ENCODE measurements at regions not wholly inside any gene's neighbourhood (a gene's known extent, or its start where the extent isn't known, plus 50 kb on each side); places are given as distances from the start of the nearest gene placed in this dataset.

DNA sequence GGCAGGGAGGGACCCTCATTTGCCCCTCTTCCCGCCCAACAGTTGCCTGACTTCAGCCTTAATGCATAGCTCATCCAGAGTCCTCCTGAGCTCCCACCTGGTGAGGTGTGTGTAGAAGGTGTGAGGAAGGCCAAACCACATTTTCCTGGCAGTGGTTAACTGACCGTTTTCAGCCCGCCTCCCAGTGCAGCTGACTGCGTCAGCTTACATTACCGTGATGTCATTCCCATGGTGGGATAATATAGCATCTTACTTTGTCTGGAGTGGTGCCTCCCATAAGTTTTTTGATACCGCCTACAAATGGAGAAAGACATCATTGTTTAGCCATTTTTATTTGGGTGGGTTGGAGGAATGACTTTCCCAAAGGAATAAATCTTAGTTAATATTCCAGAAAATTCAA is 151.9 kb downstream of the C9orf152 start:
- no peak overlapping the region for H3K27ac ChIP-seq (ENCODE audit: low read depth in 1 of 2, low read length in 1 of 2)
- DNase-seq (no peak), ATAC-seq (ENCODE audit: insufficient read depth, low FRiP score) (no peak)
- H3K9ac ChIP-seq (ENCODE audit: insufficient read depth in 1 of 2, low read length in 2 of 2), result no peak overlapping the region
- no peak for TF ChIP-seq CTCF (IDR thresholded peaks at IDR 0.05; ENCODE audit: control extremely low read depth, extremely low read depth)
- peaks cover 0 to 3% (median 1%) of the 10 kb centered on the region in 4 donors for H3K36me3 ChIP-seq (ENCODE audit: control insufficient read depth in 4 of 4, insufficient read depth in 4 of 4, low read length in 4 of 4)
- WGBS, 2 donors, result 78 to 87% methylated on average over 6 of the region's 6 CpGs
- peaks cover under 1 to 21% (median 6%) of the 10 kb centered on the region in 5 donors for H3K4me1 ChIP-seq (ENCODE audit: control insufficient read depth in 5 of 5, insufficient read depth in 5 of 5, low read length in 5 of 5)
- no peaks in the 10 kb centered on the region for H3K27me3 ChIP-seq (ENCODE audit: control insufficient read depth in 3 of 3, insufficient read depth in 3 of 3, low read length in 2 of 3)
- no peak overlapping the region for H3K4me3 ChIP-seq
- H3K9me3 ChIP-seq (ENCODE audit: control insufficient read depth in 4 of 4, insufficient read depth in 3 of 4, low read length in 3 of 4), result no peaks in the 10 kb centered on the region

DNA sequence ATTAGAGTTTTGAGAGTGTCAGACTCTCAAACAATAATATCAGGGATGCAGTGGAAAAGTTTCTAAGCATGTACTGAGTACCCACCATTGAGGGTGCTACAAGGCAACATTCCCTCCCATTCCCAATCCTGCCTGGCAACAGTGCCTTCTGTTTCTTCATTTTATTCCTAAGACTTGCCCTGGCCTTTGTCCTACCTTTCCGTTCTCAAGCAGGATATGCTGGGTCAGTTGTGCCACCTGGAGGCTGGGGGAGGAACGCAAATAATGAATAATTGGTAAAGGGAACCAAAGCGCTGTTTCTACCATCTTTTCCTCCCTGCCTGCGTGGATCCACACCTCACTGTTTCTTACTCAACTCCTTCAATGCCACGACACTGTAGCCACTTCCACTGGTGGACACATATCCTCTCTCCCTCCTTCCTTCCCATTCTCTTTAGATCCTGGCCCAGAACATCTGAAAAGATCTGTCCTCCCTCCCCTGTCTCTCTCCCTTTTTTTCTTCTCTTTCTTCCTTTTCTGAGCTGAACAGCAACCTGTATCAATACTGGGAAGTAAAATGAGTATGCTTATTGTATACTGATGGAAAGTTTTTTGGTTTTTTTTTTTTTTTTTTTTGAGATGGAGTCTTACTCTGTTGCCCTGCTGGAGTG is 149.5 kb downstream of the C9orf152 start:
- H3K9me3 ChIP-seq (ENCODE audit: control insufficient read depth in 4 of 4, insufficient read depth in 3 of 4, low read length in 3 of 4), result peaks cover 0 to 2% (median 0%) of the 10 kb centered on the region in 4 donors
- peak; percentile 29 to 53 (median 48) for DNase-seq
- H3K9ac ChIP-seq (ENCODE audit: insufficient read depth in 1 of 2, low read length in 2 of 2), result no peak overlapping the region
- 20 to 34% methylated on average over 5 of the region's 5 CpGs for WGBS, 2 donors
- peak; percentile 52 for TF ChIP-seq CTCF (IDR thresholded peaks at IDR 0.05; ENCODE audit: control extremely low read depth, extremely low read depth)
- H3K4me3 ChIP-seq, result no peak overlapping the region
- H3K36me3 ChIP-seq (ENCODE audit: control insufficient read depth in 4 of 4, insufficient read depth in 4 of 4, low read length in 4 of 4), result peaks cover 0 to 11% (median 0%) of the 10 kb centered on the region in 4 donors
- peak; percentile 75 for ATAC-seq (ENCODE audit: insufficient read depth, low FRiP score)
- H3K27ac ChIP-seq (ENCODE audit: low read depth in 1 of 2, low read length in 1 of 2), result no peak overlapping the region
- H3K27me3 ChIP-seq (ENCODE audit: control insufficient read depth in 3 of 3, insufficient read depth in 3 of 3, low read length in 2 of 3), result no peaks in the 10 kb centered on the region
- peaks cover 0 to 21% (median 0%) of the 10 kb centered on the region in 5 donors for H3K4me1 ChIP-seq (ENCODE audit: control insufficient read depth in 5 of 5, insufficient read depth in 5 of 5, low read length in 5 of 5)

DNA sequence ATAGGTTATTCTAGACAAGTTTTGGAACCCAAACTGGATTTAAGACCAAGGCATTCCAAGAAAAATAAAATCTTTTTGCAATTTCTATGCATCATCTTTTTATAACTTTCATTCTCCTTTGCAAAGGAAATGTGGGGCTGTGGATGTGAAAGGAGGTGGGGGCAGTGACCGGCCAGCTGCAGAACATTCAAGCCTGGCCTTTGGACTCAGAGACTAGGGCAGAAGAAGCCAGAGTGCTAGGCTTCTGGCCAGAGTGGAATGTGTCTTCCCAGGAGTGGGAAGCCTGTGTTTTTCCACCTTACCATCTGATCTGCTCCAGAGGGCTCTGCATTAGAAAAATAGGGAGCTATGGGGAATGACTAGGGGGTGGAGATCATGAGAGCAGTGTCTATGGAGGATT is 148.5 kb downstream of the C9orf152 start:
- H3K36me3 ChIP-seq (ENCODE audit: control insufficient read depth in 4 of 4, insufficient read depth in 4 of 4, low read length in 4 of 4), result peaks cover 0 to 11% (median 0%) of the 10 kb centered on the region in 4 donors
- ATAC-seq (ENCODE audit: insufficient read depth, low FRiP score) (no peak), DNase-seq (no peak)
- peaks cover 0 to 29% (median 2%) of the 10 kb centered on the region in 5 donors for H3K4me1 ChIP-seq (ENCODE audit: control insufficient read depth in 5 of 5, insufficient read depth in 5 of 5, low read length in 5 of 5)
- no peak overlapping the region for H3K4me3 ChIP-seq
- TF ChIP-seq CTCF (IDR thresholded peaks at IDR 0.05; ENCODE audit: control extremely low read depth, extremely low read depth), result no peak
- 42 to 71% methylated on average over 1 of the region's 1 CpG for WGBS, 2 donors
- H3K27me3 ChIP-seq (ENCODE audit: control insufficient read depth in 3 of 3, insufficient read depth in 3 of 3, low read length in 2 of 3), result no peaks in the 10 kb centered on the region
- peaks cover 0 to 2% (median 0%) of the 10 kb centered on the region in 4 donors for H3K9me3 ChIP-seq (ENCODE audit: control insufficient read depth in 4 of 4, insufficient read depth in 3 of 4, low read length in 3 of 4)
- no peak overlapping the region for H3K27ac ChIP-seq (ENCODE audit: low read depth in 1 of 2, low read length in 1 of 2)
- H3K9ac ChIP-seq (ENCODE audit: insufficient read depth in 1 of 2, low read length in 2 of 2), result no peak overlapping the region

Measured in lung (tissue), 11 donors.